H9 (cell line): ENCODE measurements at regions not wholly inside any gene's neighbourhood (a gene's known extent, or its start where the extent isn't known, plus 50 kb on each side); places are given as distances from the start of the nearest gene placed in this dataset.

ENCODE experiments used
- DNase-seq: peaks from one replicate; pipeline ENCODE4 v3.0.0-alpha.2; 2017
- H2AFZ ChIP-seq: one replicate; pipeline ENCODE4 v1.6.1; 2013; ENCODE audit warnings: mild to moderate bottlenecking, low read length, control low read depth, moderate library complexity
- H2AK5ac ChIP-seq: 2 replicates; pipeline ENCODE4 v1.6.1; 2013; ENCODE audit warnings: low read length, control low read depth, mixed read lengths; ENCODE audit not compliant: insufficient read length
- H2BK120ac ChIP-seq: one replicate; pipeline ENCODE4 v1.6.1; 2013; ENCODE audit warnings: low read depth, mild to moderate bottlenecking, low read length, control low read depth, inconsistent platforms; ENCODE audit not compliant: poor library complexity, severe bottlenecking
- H2BK12ac ChIP-seq: 2 replicates; pipeline ENCODE4 v1.6.1; 2013; ENCODE audit warnings: low read length, control low read depth, mixed read lengths, low read depth; ENCODE audit not compliant: insufficient read length
- H2BK15ac ChIP-seq: 2 replicates; pipeline ENCODE4 v1.6.1; 2013; ENCODE audit warnings: low read depth, low read length, control low read depth
- H2BK20ac ChIP-seq: one replicate; pipeline ENCODE4 v1.6.1; 2013; ENCODE audit warnings: low read depth, mild to moderate bottlenecking, low read length, control low read depth, inconsistent platforms; ENCODE audit not compliant: poor library complexity, severe bottlenecking
- H2BK5ac ChIP-seq: 2 replicates; pipeline ENCODE4 v1.6.1; 2013; ENCODE audit warnings: low read length, control low read depth, mixed read lengths; ENCODE audit not compliant: insufficient read length
- H3K14ac ChIP-seq: 2 replicates; pipeline ENCODE4 v1.6.1; 2013; ENCODE audit warnings: low read length, control low read depth; ENCODE audit not compliant: insufficient read depth
- H3K18ac ChIP-seq: 2 replicates; pipeline ENCODE4 v1.6.1; 2013; ENCODE audit warnings: low read depth, mild to moderate bottlenecking, mixed read lengths, low read length, control low read depth; ENCODE audit not compliant: insufficient read length
- H3K23ac ChIP-seq: 2 replicates; pipeline ENCODE4 v1.6.1; 2013; ENCODE audit warnings: low read length, control low read depth, mixed read lengths, low read depth; ENCODE audit not compliant: insufficient read length
- H3K23me2 ChIP-seq: 2 replicates; pipeline ENCODE4 v1.6.1; 2013; ENCODE audit warnings: low read depth, mild to moderate bottlenecking, mixed read lengths, low read length, control low read depth; ENCODE audit not compliant: insufficient read length, poor library complexity, severe bottlenecking
- H3K27ac ChIP-seq: 2 replicates; pipeline ENCODE4 v1.5.1; 2013; ENCODE audit warnings: low read length, control low read depth, mixed read lengths, low read depth; ENCODE audit not compliant: insufficient read length
- H3K27me3 ChIP-seq: 2 replicates; pipeline ENCODE4 v1.6.1; 2013; ENCODE audit warnings: low read length, control low read depth, inconsistent platforms; ENCODE audit not compliant: insufficient read depth
- H3K4ac ChIP-seq: 2 replicates; pipeline ENCODE4 v1.6.1; 2013; ENCODE audit warnings: low read depth, mild to moderate bottlenecking, control low read depth, inconsistent platforms, low read length, moderate library complexity
- H3K4me1 ChIP-seq: 2 replicates; pipeline ENCODE4 v1.6.1; 2013; ENCODE audit warnings: low read length, control low read depth, inconsistent platforms; ENCODE audit not compliant: insufficient read depth
- H3K4me2 ChIP-seq: 2 replicates; pipeline ENCODE4 v1.6.1; 2013; ENCODE audit warnings: low read length, control low read depth, mixed read lengths; ENCODE audit not compliant: insufficient read length, insufficient read depth
- H3K56ac ChIP-seq: 2 replicates; pipeline ENCODE4 v1.6.1; 2013; ENCODE audit warnings: low read depth, mild to moderate bottlenecking, mixed read lengths, low read length, control low read depth; ENCODE audit not compliant: insufficient read length
- H3K79me1 ChIP-seq: 2 replicates; pipeline ENCODE4 v1.6.1; 2013; ENCODE audit warnings: low read depth, mild to moderate bottlenecking, moderate library complexity, low read length, control low read depth, inconsistent platforms; ENCODE audit not compliant: insufficient read depth, poor library complexity, severe bottlenecking
- H3K79me2 ChIP-seq: 2 replicates; pipeline ENCODE4 v1.6.1; 2013; ENCODE audit warnings: low read length, control low read depth, inconsistent platforms; ENCODE audit not compliant: insufficient read depth
- H3K9ac ChIP-seq: 2 replicates; pipeline ENCODE4 v1.6.1; 2013; ENCODE audit warnings: low read length, control low read depth, mixed read lengths; ENCODE audit not compliant: insufficient read length; ENCODE audit errors: extremely low read depth
- H3K9me3 ChIP-seq: one replicate; pipeline ENCODE4 v1.6.1; 2013; ENCODE audit warnings: low read depth, low read length, inconsistent platforms; ENCODE audit not compliant: control insufficient read depth
- H3T11ph ChIP-seq: one replicate; pipeline ENCODE4 v1.6.1; 2013; ENCODE audit warnings: mild to moderate bottlenecking, low read length, control low read depth, inconsistent platforms
- H4K20me1 ChIP-seq: one replicate; pipeline ENCODE4 v1.6.1; 2013; ENCODE audit not compliant: control insufficient read depth, insufficient read length, insufficient read depth
- H4K5ac ChIP-seq: 2 replicates; pipeline ENCODE4 v1.6.1; 2013; ENCODE audit warnings: low read depth, mild to moderate bottlenecking, mixed read lengths, low read length, control low read depth; ENCODE audit not compliant: insufficient read length
- H4K8ac ChIP-seq: replicated peaks from 2 replicates; pipeline ENCODE4 v1.6.1; 2013; ENCODE audit warnings: low read length, control low read depth, mixed read lengths, low read depth; ENCODE audit not compliant: insufficient read length
- H4K91ac ChIP-seq: 2 replicates; pipeline ENCODE4 v1.6.1; 2013; ENCODE audit warnings: low read depth, mild to moderate bottlenecking, moderate library complexity, mixed read lengths, low read length, control low read depth; ENCODE audit not compliant: insufficient read length
- H3K27ac Mint-ChIP-seq, 3 experiments: 2 replicates in 2 of 3; 3 replicates in 1 of 3; pipeline ENCODE4 v1.8.0; 2020 to 2021; ENCODE audit warnings: mixed read lengths in 3 of 3, mild to moderate bottlenecking in 1 of 3, moderate library complexity in 1 of 3
- H3K27me3 Mint-ChIP-seq: 2 replicates; pipeline ENCODE4 v1.8.0; 2021; ENCODE audit warnings: low read depth, mild to moderate bottlenecking, moderate library complexity, mixed read lengths
- H3K36me3 Mint-ChIP-seq, 3 experiments: 2 replicates in 2 of 3; 3 replicates in 1 of 3; pipeline ENCODE4 v1.8.0; 2020 to 2021; ENCODE audit warnings: low read depth in 3 of 3, mixed read lengths in 3 of 3; ENCODE audit not compliant: insufficient read depth in 1 of 3
- H3K4me1 Mint-ChIP-seq, 2 experiments: 2 replicates each; pipeline ENCODE4 v1.8.0; 2020; ENCODE audit warnings: mixed read lengths in 2 of 2
- H3K4me3 Mint-ChIP-seq, 2 experiments: 2 replicates in 1 of 2; 3 replicates in 1 of 2; pipeline ENCODE4 v1.8.0; 2020 to 2021; ENCODE audit warnings: mild to moderate bottlenecking in 2 of 2, mixed read lengths in 2 of 2, moderate library complexity in 1 of 2
- H3K9me3 Mint-ChIP-seq, 2 experiments: 2 replicates in 1 of 2; 3 replicates in 1 of 2; pipeline ENCODE4 v1.8.0; 2020; ENCODE audit warnings: mild to moderate bottlenecking in 2 of 2, mixed read lengths in 2 of 2, moderate library complexity in 1 of 2
- WGBS: extraction: QIAGEN DNeasy Blood & Tissue Kit; methylation state at CpG from one replicate; pipeline ENCODE4 v1.1.7; 2013; ENCODE audit warnings: missing lambda C conversion rate, low lambda C conversion rate, mixed read lengths; ENCODE audit not compliant: insufficient read length; ENCODE audit errors: extremely low coverage; 5-methylcytosine and 5-hydroxymethylcytosine counted together
- TF ChIP-seq, protein P1 (sequence below): fragments of 200-600 bp; sonication (generic); conservative IDR thresholded peaks from 3 replicates; pipeline ENCODE4 v1.8.0; 2021; ENCODE audit warnings: antibody characterized with exemption, mild to moderate bottlenecking

DNA sequence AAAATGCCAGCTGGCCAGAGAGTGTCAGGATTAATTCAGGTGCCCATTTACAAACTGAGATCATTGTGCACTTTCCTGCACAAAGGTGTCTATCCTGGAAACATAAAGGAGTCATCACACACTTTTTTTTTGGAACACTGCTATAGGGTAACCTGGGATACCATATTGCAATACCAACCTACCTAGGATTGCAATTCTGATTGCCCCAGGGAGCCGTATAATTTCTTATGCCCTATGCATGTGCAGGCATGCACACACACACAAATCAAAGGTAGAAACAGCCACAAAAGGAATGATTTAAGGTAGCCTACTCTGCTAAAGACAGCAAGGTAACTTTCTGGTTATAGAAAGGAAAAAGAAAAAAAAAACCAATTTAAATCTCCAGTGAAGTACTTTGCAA, 285.3 kb upstream of the KITLG start:
- Histone ChIP-seq H3K23ac (no peak overlapping the region), H2AFZ (no peak overlapping the region), H2BK120ac (no peak overlapping the region), H3K79me2 (no peaks in the 10 kb centered on the region), H3K9ac (no peak overlapping the region), H2BK5ac (no peak overlapping the region), H3K27me3 (no peaks in the 10 kb centered on the region), H3T11ph (no peak overlapping the region), H3K4ac (no peak overlapping the region), H3K18ac (no peak overlapping the region), H3K23me2 (no peaks in the 10 kb centered on the region), H4K20me1 (no peaks in the 10 kb centered on the region), H2AK5ac (no peak overlapping the region), H2BK15ac (no peak overlapping the region), H3K4me1 (peaks cover 3% of the 10 kb centered on the region; the same call in 1 of the 2 replicates), H2BK12ac (no peak overlapping the region), H3K56ac (no peak overlapping the region), H3K9me3 (no peaks in the 10 kb centered on the region), H4K91ac (no peak overlapping the region), H3K27ac (no peak overlapping the region), H4K8ac (no peak overlapping the region), H2BK20ac (no peak overlapping the region), H3K14ac (no peak overlapping the region), H3K79me1 (no peaks in the 10 kb centered on the region), H4K5ac (no peak overlapping the region), H3K4me2 (no peak overlapping the region)
- Mint-ChIP-seq H3K9me3 (no peaks in the 10 kb centered on the region), H3K27me3 (no peaks in the 10 kb centered on the region), H3K4me1 (peaks cover 29 to 32% of the 10 kb centered on the region in 2 experiments), H3K4me3 (no peak overlapping the region), H3K36me3 (no peaks in the 10 kb centered on the region), H3K27ac (no peak overlapping the region)
- WGBS, result no CpG with 5 or more reads among the region's 1 CpG
- no peak for DNase-seq
- TF ChIP-seq, protein P1, sequence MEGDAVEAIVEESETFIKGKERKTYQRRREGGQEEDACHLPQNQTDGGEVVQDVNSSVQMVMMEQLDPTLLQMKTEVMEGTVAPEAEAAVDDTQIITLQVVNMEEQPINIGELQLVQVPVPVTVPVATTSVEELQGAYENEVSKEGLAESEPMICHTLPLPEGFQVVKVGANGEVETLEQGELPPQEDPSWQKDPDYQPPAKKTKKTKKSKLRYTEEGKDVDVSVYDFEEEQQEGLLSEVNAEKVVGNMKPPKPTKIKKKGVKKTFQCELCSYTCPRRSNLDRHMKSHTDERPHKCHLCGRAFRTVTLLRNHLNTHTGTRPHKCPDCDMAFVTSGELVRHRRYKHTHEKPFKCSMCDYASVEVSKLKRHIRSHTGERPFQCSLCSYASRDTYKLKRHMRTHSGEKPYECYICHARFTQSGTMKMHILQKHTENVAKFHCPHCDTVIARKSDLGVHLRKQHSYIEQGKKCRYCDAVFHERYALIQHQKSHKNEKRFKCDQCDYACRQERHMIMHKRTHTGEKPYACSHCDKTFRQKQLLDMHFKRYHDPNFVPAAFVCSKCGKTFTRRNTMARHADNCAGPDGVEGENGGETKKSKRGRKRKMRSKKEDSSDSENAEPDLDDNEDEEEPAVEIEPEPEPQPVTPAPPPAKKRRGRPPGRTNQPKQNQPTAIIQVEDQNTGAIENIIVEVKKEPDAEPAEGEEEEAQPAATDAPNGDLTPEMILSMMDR, result no peak
